H9 (cell line): ENCODE measurements at regions not wholly inside any gene's neighbourhood (a gene's known extent, or its start where the extent isn't known, plus 50 kb on each side); places are given as distances from the start of the nearest gene placed in this dataset.

Experiments
- DNase-seq: peaks from one replicate; pipeline ENCODE4 v3.0.0-alpha.2; 2017
- H2AFZ ChIP-seq: one replicate; pipeline ENCODE4 v1.6.1; 2013; ENCODE audit warnings: mild to moderate bottlenecking, low read length, control low read depth, moderate library complexity
- H2AK5ac ChIP-seq: 2 replicates; pipeline ENCODE4 v1.6.1; 2013; ENCODE audit warnings: low read length, control low read depth, mixed read lengths; ENCODE audit not compliant: insufficient read length
- H2BK120ac ChIP-seq: one replicate; pipeline ENCODE4 v1.6.1; 2013; ENCODE audit warnings: low read depth, mild to moderate bottlenecking, low read length, control low read depth, inconsistent platforms; ENCODE audit not compliant: poor library complexity, severe bottlenecking
- H2BK12ac ChIP-seq: 2 replicates; pipeline ENCODE4 v1.6.1; 2013; ENCODE audit warnings: low read length, control low read depth, mixed read lengths, low read depth; ENCODE audit not compliant: insufficient read length
- H2BK15ac ChIP-seq: 2 replicates; pipeline ENCODE4 v1.6.1; 2013; ENCODE audit warnings: low read depth, low read length, control low read depth
- H2BK20ac ChIP-seq: one replicate; pipeline ENCODE4 v1.6.1; 2013; ENCODE audit warnings: low read depth, mild to moderate bottlenecking, low read length, control low read depth, inconsistent platforms; ENCODE audit not compliant: poor library complexity, severe bottlenecking
- H2BK5ac ChIP-seq: 2 replicates; pipeline ENCODE4 v1.6.1; 2013; ENCODE audit warnings: low read length, control low read depth, mixed read lengths; ENCODE audit not compliant: insufficient read length
- H3K14ac ChIP-seq: 2 replicates; pipeline ENCODE4 v1.6.1; 2013; ENCODE audit warnings: low read length, control low read depth; ENCODE audit not compliant: insufficient read depth
- H3K18ac ChIP-seq: 2 replicates; pipeline ENCODE4 v1.6.1; 2013; ENCODE audit warnings: low read depth, mild to moderate bottlenecking, mixed read lengths, low read length, control low read depth; ENCODE audit not compliant: insufficient read length
- H3K23ac ChIP-seq: 2 replicates; pipeline ENCODE4 v1.6.1; 2013; ENCODE audit warnings: low read length, control low read depth, mixed read lengths, low read depth; ENCODE audit not compliant: insufficient read length
- H3K23me2 ChIP-seq: 2 replicates; pipeline ENCODE4 v1.6.1; 2013; ENCODE audit warnings: low read depth, mild to moderate bottlenecking, mixed read lengths, low read length, control low read depth; ENCODE audit not compliant: insufficient read length, poor library complexity, severe bottlenecking
- H3K27ac ChIP-seq: 2 replicates; pipeline ENCODE4 v1.5.1; 2013; ENCODE audit warnings: low read length, control low read depth, mixed read lengths, low read depth; ENCODE audit not compliant: insufficient read length
- H3K27me3 ChIP-seq: 2 replicates; pipeline ENCODE4 v1.6.1; 2013; ENCODE audit warnings: low read length, control low read depth, inconsistent platforms; ENCODE audit not compliant: insufficient read depth
- H3K4ac ChIP-seq: 2 replicates; pipeline ENCODE4 v1.6.1; 2013; ENCODE audit warnings: low read depth, mild to moderate bottlenecking, control low read depth, inconsistent platforms, low read length, moderate library complexity
- H3K4me1 ChIP-seq: 2 replicates; pipeline ENCODE4 v1.6.1; 2013; ENCODE audit warnings: low read length, control low read depth, inconsistent platforms; ENCODE audit not compliant: insufficient read depth
- H3K4me2 ChIP-seq: 2 replicates; pipeline ENCODE4 v1.6.1; 2013; ENCODE audit warnings: low read length, control low read depth, mixed read lengths; ENCODE audit not compliant: insufficient read length, insufficient read depth
- H3K56ac ChIP-seq: 2 replicates; pipeline ENCODE4 v1.6.1; 2013; ENCODE audit warnings: low read depth, mild to moderate bottlenecking, mixed read lengths, low read length, control low read depth; ENCODE audit not compliant: insufficient read length
- H3K79me1 ChIP-seq: 2 replicates; pipeline ENCODE4 v1.6.1; 2013; ENCODE audit warnings: low read depth, mild to moderate bottlenecking, moderate library complexity, low read length, control low read depth, inconsistent platforms; ENCODE audit not compliant: insufficient read depth, poor library complexity, severe bottlenecking
- H3K79me2 ChIP-seq: 2 replicates; pipeline ENCODE4 v1.6.1; 2013; ENCODE audit warnings: low read length, control low read depth, inconsistent platforms; ENCODE audit not compliant: insufficient read depth
- H3K9ac ChIP-seq: 2 replicates; pipeline ENCODE4 v1.6.1; 2013; ENCODE audit warnings: low read length, control low read depth, mixed read lengths; ENCODE audit not compliant: insufficient read length; ENCODE audit errors: extremely low read depth
- H3K9me3 ChIP-seq: one replicate; pipeline ENCODE4 v1.6.1; 2013; ENCODE audit warnings: low read depth, low read length, inconsistent platforms; ENCODE audit not compliant: control insufficient read depth
- H3T11ph ChIP-seq: one replicate; pipeline ENCODE4 v1.6.1; 2013; ENCODE audit warnings: mild to moderate bottlenecking, low read length, control low read depth, inconsistent platforms
- H4K20me1 ChIP-seq: one replicate; pipeline ENCODE4 v1.6.1; 2013; ENCODE audit not compliant: control insufficient read depth, insufficient read length, insufficient read depth
- H4K5ac ChIP-seq: 2 replicates; pipeline ENCODE4 v1.6.1; 2013; ENCODE audit warnings: low read depth, mild to moderate bottlenecking, mixed read lengths, low read length, control low read depth; ENCODE audit not compliant: insufficient read length
- H4K8ac ChIP-seq: replicated peaks from 2 replicates; pipeline ENCODE4 v1.6.1; 2013; ENCODE audit warnings: low read length, control low read depth, mixed read lengths, low read depth; ENCODE audit not compliant: insufficient read length
- H4K91ac ChIP-seq: 2 replicates; pipeline ENCODE4 v1.6.1; 2013; ENCODE audit warnings: low read depth, mild to moderate bottlenecking, moderate library complexity, mixed read lengths, low read length, control low read depth; ENCODE audit not compliant: insufficient read length
- H3K27ac Mint-ChIP-seq, 3 experiments: 2 replicates in 2 of 3; 3 replicates in 1 of 3; pipeline ENCODE4 v1.8.0; 2020 to 2021; ENCODE audit warnings: mixed read lengths in 3 of 3, mild to moderate bottlenecking in 1 of 3, moderate library complexity in 1 of 3
- H3K27me3 Mint-ChIP-seq: 2 replicates; pipeline ENCODE4 v1.8.0; 2021; ENCODE audit warnings: low read depth, mild to moderate bottlenecking, moderate library complexity, mixed read lengths
- H3K36me3 Mint-ChIP-seq, 3 experiments: 2 replicates in 2 of 3; 3 replicates in 1 of 3; pipeline ENCODE4 v1.8.0; 2020 to 2021; ENCODE audit warnings: low read depth in 3 of 3, mixed read lengths in 3 of 3; ENCODE audit not compliant: insufficient read depth in 1 of 3
- H3K4me1 Mint-ChIP-seq, 2 experiments: 2 replicates each; pipeline ENCODE4 v1.8.0; 2020; ENCODE audit warnings: mixed read lengths in 2 of 2
- H3K4me3 Mint-ChIP-seq, 2 experiments: 2 replicates in 1 of 2; 3 replicates in 1 of 2; pipeline ENCODE4 v1.8.0; 2020 to 2021; ENCODE audit warnings: mild to moderate bottlenecking in 2 of 2, mixed read lengths in 2 of 2, moderate library complexity in 1 of 2
- H3K9me3 Mint-ChIP-seq, 2 experiments: 2 replicates in 1 of 2; 3 replicates in 1 of 2; pipeline ENCODE4 v1.8.0; 2020; ENCODE audit warnings: mild to moderate bottlenecking in 2 of 2, mixed read lengths in 2 of 2, moderate library complexity in 1 of 2
- WGBS: extraction: QIAGEN DNeasy Blood & Tissue Kit; methylation state at CpG from one replicate; pipeline ENCODE4 v1.1.7; 2013; ENCODE audit warnings: missing lambda C conversion rate, low lambda C conversion rate, mixed read lengths; ENCODE audit not compliant: insufficient read length; ENCODE audit errors: extremely low coverage; 5-methylcytosine and 5-hydroxymethylcytosine counted together
- TF ChIP-seq, protein P1 (sequence below): fragments of 200-600 bp; sonication (generic); conservative IDR thresholded peaks from 3 replicates; pipeline ENCODE4 v1.8.0; 2021; ENCODE audit warnings: antibody characterized with exemption, mild to moderate bottlenecking

- H3K23me2 ChIP-seq, result no peaks in the 10 kb centered on the region
- no peak overlapping the region for H2BK12ac ChIP-seq
- no peak overlapping the region for H2BK5ac ChIP-seq
- H3K9ac ChIP-seq, result no peak overlapping the region
- no peak overlapping the region for H2BK120ac ChIP-seq
- H2BK15ac ChIP-seq, result no peak overlapping the region
- WGBS, result no CpG with 5 or more reads among the region's 13 CpGs
- H2BK20ac ChIP-seq, result no peak overlapping the region
- H3K27ac ChIP-seq, result no peak overlapping the region
- H4K5ac ChIP-seq, result no peak overlapping the region
- no peak overlapping the region for H4K91ac ChIP-seq
- TF ChIP-seq, protein P1, sequence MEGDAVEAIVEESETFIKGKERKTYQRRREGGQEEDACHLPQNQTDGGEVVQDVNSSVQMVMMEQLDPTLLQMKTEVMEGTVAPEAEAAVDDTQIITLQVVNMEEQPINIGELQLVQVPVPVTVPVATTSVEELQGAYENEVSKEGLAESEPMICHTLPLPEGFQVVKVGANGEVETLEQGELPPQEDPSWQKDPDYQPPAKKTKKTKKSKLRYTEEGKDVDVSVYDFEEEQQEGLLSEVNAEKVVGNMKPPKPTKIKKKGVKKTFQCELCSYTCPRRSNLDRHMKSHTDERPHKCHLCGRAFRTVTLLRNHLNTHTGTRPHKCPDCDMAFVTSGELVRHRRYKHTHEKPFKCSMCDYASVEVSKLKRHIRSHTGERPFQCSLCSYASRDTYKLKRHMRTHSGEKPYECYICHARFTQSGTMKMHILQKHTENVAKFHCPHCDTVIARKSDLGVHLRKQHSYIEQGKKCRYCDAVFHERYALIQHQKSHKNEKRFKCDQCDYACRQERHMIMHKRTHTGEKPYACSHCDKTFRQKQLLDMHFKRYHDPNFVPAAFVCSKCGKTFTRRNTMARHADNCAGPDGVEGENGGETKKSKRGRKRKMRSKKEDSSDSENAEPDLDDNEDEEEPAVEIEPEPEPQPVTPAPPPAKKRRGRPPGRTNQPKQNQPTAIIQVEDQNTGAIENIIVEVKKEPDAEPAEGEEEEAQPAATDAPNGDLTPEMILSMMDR, result no peak
- H2AFZ ChIP-seq, result no peak overlapping the region
- H3K36me3 Mint-ChIP-seq, result no peaks in the 10 kb centered on the region; a peak in 1 of 7 replicates
- H3K27ac Mint-ChIP-seq, result no peak overlapping the region
- H3K79me2 ChIP-seq, result no peaks in the 10 kb centered on the region
- H3K9me3 ChIP-seq, result no peaks in the 10 kb centered on the region
- no peaks in the 10 kb centered on the region for H3K4me1 ChIP-seq
- no peak overlapping the region for H4K8ac ChIP-seq
- H3K27me3 Mint-ChIP-seq, result no peaks in the 10 kb centered on the region
- H3K4me3 Mint-ChIP-seq, result no peak overlapping the region
- DNase-seq, result no peak
- no peak overlapping the region for H3K4me2 ChIP-seq
- no peak overlapping the region for H3K56ac ChIP-seq
- no peak overlapping the region for H3K23ac ChIP-seq
- H4K20me1 ChIP-seq, result no peaks in the 10 kb centered on the region
- no peak overlapping the region for H3T11ph ChIP-seq
- no peaks in the 10 kb centered on the region for H3K27me3 ChIP-seq
- no peaks in the 10 kb centered on the region for H3K4me1 Mint-ChIP-seq
- H3K9me3 Mint-ChIP-seq, result no peaks in the 10 kb centered on the region; a peak in 1 of 5 replicates
- no peak overlapping the region for H3K4ac ChIP-seq
- no peak overlapping the region for H3K14ac ChIP-seq
- H2AK5ac ChIP-seq, result no peak overlapping the region
- H3K18ac ChIP-seq, result no peak overlapping the region
- H3K79me1 ChIP-seq, result no peaks in the 10 kb centered on the region
Measured at GRCh38 chr5:93267736-93268135, 313.3 kb downstream of the NR2F1-AS1 start.
